Activated T-helper 1 cell treated with anti-CD3 and anti-CD28 coated beads, Interleukin-12 subunit alpha, Interleukin-12 subunit beta, Interleukin-2, Interleukin-4 antibody, amounts not matched to agents 30 ng/mL and 10 ng/mL and 1 ng/mL, durations not matched to agents 14 hours and 24 hours and 36 hours (primary cell): ENCODE measurements at regions not wholly inside any gene's neighbourhood (a gene's known extent, or its start where the extent isn't known, plus 50 kb on each side); places are given as distances from the start of the nearest gene placed in this dataset.
"Not testable (repeated sequence)": the region's sequence is repeated elsewhere in the genome, so short reads cannot be mapped to it uniquely, and the experiment has no call there.

Experiments used
- DNase-seq: peaks from one replicate; pipeline ENCODE4 v3.0.0; 2021; ENCODE audit warnings: low spot score
- H3K27ac Mint-ChIP-seq: one replicate; pipeline ENCODE4 v1.8.0; 2021; ENCODE audit warnings: mild to moderate bottlenecking, mixed read lengths
- H3K27me3 Mint-ChIP-seq: one replicate; pipeline ENCODE4 v1.8.0; 2022; ENCODE audit warnings: mild to moderate bottlenecking, moderate library complexity, mixed read lengths; ENCODE audit not compliant: insufficient read depth
- H3K36me3 Mint-ChIP-seq: one replicate; pipeline ENCODE4 v1.8.0; 2021; ENCODE audit warnings: low read depth, mixed read lengths
- H3K4me1 Mint-ChIP-seq: one replicate; pipeline ENCODE4 v1.8.0; 2021; ENCODE audit warnings: low read depth, mixed read lengths
- H3K4me3 Mint-ChIP-seq: one replicate; pipeline ENCODE4 v1.8.0; 2021; ENCODE audit warnings: mild to moderate bottlenecking, moderate library complexity, mixed read lengths
- H3K9me3 Mint-ChIP-seq: one replicate; pipeline ENCODE4 v1.8.0; 2021; ENCODE audit warnings: mixed read lengths
- intact Hi-C: fragments of 100-400 bp; cut with micrococcal nuclease; formaldehyde crosslinking; loops from one replicate; pipeline ENCODE4 v1.15.1; 2024

DNA sequence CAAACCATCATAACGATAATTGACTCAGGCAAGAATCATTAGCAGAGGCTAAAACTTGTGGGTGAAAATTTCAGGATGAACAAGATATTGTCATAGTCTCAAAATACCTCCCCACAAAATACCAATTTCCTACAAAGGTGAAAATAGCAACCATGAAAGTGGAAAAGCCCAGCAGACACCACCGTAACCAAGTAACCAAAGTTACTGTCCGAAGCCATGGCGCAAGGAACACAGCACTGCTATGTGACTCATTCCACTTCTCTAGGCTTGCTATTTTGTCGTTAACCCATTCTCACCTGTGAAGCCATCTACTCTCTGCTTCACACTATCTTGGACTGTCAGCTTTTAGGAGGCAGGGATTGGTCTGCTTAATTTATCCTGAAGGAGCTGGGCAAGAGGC, 113.8 kb upstream of the CACUL1 start:
- Mint-ChIP-seq H3K36me3 (no peaks in the 10 kb centered on the region), H3K9me3 (no peaks in the 10 kb centered on the region), H3K4me3 (no peak overlapping the region), H3K4me1 (no peaks in the 10 kb centered on the region), H3K27ac (no peak overlapping the region), H3K27me3 (peaks cover 7% of the 10 kb centered on the region)
- intact Hi-C loops: no loop called here
- no peak for DNase-seq

DNA sequence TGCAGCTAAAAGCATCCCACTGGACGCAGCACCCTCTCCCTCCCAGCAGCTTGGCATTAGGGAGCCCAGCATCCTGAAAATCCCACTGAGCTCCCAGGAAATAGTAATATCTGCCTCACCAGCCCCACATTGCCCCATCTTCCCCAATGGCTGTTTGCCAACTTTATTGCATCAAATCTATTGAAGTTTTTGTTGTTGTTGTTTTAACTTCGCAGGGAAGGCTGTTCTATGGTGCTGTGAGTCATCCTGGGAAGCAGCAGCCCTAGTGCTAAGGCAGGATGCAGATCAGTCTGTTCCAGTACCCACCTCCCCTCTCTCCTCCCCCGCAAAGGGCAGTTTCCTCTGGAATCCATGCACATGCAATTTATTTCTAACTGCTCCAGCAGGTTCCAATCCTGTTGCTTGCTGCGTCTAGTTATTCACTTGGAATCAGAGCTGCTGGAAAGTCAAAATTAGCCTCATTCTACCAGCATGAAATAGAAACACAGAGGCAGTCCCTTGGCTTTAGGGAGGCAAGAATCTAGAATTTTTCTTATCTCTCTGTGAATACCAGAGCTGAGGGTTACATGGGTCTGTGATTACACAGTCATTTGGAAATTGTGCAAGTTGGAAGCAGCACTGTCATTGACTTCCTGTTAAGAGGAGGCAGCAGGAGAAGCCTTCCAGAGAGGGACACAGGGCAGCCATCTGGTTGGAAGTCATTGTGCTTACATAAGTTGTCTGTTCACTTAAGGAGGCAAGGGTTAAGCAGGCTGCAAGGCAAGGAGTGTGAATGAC, 115.9 kb upstream of the CACUL1 start:
- Mint-ChIP-seq H3K27me3 (peaks cover 7% of the 10 kb centered on the region), H3K27ac (no peak overlapping the region), H3K9me3 (no peaks in the 10 kb centered on the region), H3K4me3 (no peak overlapping the region), H3K36me3 (no peaks in the 10 kb centered on the region), H3K4me1 (no peaks in the 10 kb centered on the region)
- intact Hi-C loops: no loop called here
- no peak for DNase-seq

DNA sequence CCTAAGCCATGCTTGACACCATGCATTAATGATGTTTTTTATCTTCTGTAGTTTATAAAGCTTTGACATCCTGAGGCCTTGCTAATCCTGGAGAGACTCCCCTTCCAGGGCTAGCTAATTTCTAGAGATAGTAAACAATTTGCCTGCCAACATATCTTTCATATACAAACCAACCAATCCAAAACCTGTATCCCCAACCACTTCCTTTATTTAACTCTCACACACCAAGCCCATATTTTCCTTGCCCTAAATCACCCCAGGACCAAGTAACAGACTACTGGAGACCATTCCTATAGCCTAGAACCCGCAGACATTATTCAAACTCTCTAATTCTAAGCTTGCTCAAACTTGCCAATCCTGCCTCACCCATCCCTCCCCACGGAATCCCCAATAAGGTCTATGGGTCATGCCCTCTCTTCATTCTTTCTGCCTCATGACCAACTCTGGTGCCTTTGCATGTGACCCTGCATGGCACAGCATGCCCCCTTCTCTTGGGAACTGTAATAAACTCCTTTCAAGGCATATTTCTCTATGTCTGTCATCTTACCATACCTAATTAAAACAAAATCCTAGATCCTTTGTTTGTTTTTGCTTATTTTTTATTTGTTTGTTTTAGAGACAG, 116.6 kb upstream of the CACUL1 start:
- Mint-ChIP-seq H3K4me1 (no peaks in the 10 kb centered on the region), H3K36me3 (no peaks in the 10 kb centered on the region), H3K27me3 (peaks cover 4% of the 10 kb centered on the region), H3K27ac (no peak overlapping the region), H3K4me3 (no peak overlapping the region), H3K9me3 (no peaks in the 10 kb centered on the region)
- no peak for DNase-seq
- intact Hi-C loops: no loop called here

DNA sequence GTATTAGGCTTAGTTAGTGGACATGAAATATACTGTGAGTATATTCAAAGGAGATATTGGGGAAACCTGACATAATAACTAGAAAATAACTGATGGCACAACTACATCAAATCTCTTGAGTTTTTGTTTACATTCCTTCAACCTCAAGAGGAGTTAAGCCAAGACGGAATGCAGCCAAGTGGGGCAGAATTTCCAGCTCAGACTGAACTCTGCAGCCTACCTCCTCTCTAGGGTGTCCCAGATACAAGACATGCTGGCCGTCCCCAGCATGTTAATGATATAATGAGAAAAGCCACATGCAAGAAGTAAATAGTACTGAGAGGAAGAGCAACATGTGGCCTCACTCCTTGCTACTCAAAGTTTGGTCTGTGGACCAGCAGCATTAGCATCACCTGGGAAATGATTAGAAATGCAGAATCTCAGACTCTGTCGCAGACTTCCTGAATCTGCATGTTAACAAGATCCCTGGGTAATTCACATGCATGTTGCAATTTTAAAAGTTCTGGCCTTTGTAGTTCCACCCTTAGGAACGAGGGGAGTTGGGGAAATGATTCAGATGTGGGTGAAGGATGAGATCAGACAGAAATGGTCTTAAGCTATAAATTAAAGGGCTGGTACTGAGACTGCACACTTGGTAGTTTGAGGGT, 118.4 kb upstream of the CACUL1 start:
- Mint-ChIP-seq H3K36me3 (no peaks in the 10 kb centered on the region), H3K27me3 (peaks cover 5% of the 10 kb centered on the region), H3K9me3 (no peaks in the 10 kb centered on the region), H3K4me1 (no peaks in the 10 kb centered on the region), H3K4me3 (no peak overlapping the region), H3K27ac (no peak overlapping the region)
- DNase-seq: no peak
- intact Hi-C loops: no loop called here

DNA sequence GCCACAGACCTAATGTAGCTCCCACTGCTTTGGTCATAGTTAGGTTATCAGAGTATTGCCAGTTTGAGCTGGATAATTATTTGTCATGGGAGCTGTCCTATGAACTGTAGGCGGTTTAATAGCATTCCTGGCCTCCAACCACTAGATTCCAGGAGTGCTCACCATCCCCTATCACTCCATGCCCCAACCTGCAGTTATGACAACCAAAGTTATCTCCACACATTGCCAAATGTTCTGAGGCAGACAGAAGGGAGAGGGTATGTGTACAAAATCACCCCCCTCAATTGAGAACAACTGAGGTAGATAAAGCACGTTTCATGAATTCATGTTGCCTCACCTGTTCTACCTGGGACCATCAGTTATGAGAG, 119.0 kb upstream of the CACUL1 start:
- Mint-ChIP-seq H3K4me3 (no peak overlapping the region), H3K4me1 (no peaks in the 10 kb centered on the region), H3K27ac (no peak overlapping the region), H3K36me3 (no peaks in the 10 kb centered on the region), H3K9me3 (no peaks in the 10 kb centered on the region), H3K27me3 (peaks cover 5% of the 10 kb centered on the region)
- intact Hi-C loops: no loop called here
- DNase-seq: no peak

DNA sequence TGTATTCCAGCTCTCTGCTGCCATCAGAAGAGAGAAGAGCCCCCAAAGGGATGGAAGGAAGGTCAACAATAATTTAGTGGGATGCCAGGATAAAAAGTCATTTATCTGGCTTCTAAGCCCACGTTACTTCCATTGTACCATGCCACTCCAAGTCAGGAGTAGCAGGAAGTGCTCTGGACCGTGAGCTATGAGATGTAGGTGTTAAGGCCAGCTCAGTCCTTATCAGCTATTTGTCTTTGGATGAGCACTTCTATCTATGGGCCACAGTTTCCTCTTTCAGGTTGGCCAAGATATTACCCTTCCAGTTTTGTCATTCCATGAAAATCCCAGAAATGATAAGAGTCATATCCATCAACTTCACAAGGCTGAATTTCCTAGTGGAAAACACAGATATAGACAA, 119.4 kb upstream of the CACUL1 start:
- no peaks in the 10 kb centered on the region for H3K4me1 Mint-ChIP-seq
- no peak overlapping the region for H3K27ac Mint-ChIP-seq
- intact Hi-C loops: no loop called here
- DNase-seq: no peak
- H3K36me3 Mint-ChIP-seq: no peaks in the 10 kb centered on the region
- peaks cover 5% of the 10 kb centered on the region for H3K27me3 Mint-ChIP-seq
- no peaks in the 10 kb centered on the region for H3K9me3 Mint-ChIP-seq
- no peak overlapping the region for H3K4me3 Mint-ChIP-seq

DNA sequence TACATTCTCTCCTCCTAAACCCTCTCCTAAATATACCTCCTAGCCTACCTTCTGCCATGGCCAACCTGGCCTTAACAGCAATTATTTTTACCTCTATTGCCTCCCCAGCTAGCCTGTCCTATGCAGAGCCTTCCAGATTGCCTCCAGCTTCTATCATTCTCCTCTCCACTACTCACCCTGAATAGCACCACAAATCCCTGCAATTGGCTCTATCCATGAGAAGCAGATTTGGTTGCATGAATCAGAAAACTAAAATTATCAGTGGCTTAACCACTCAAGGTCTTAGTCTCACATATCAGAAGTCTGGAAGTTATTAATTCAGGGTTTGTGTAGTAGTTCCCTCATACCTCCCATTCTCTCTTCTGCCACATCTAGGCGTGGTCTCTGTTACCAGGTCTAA, 120.3 kb upstream of the CACUL1 start:
- no peak for DNase-seq
- Mint-ChIP-seq H3K4me1 (no peaks in the 10 kb centered on the region), H3K9me3 (no peaks in the 10 kb centered on the region), H3K4me3 (no peak overlapping the region), H3K27ac (no peak overlapping the region), H3K27me3 (peaks cover 5% of the 10 kb centered on the region), H3K36me3 (no peaks in the 10 kb centered on the region)
- intact Hi-C loops: no loop called here

DNA sequence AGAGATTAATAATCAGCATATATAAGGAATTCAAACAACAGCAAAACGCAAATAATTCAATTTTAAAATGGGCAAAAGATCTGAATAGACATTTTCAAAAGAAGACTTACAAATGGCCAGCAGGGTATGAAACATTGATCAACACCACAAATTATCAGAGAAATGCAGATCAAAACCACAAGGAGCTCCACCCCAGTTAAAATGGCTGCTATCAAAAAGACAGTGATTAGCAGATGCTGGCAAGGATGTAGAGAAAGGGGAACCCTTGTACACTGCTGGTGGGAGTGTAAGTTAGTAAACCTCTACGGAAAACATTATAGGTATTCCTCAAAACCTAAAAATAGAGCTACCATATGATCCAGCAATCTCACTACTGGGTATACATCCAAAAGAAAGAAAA, 128.0 kb upstream of the CACUL1 start:
- peaks cover 15% of the 10 kb centered on the region for H3K27me3 Mint-ChIP-seq
- intact Hi-C loops: no loop called here
- no peaks in the 10 kb centered on the region for H3K36me3 Mint-ChIP-seq
- no peak overlapping the region for H3K27ac Mint-ChIP-seq
- H3K4me3 Mint-ChIP-seq: no peak overlapping the region
- no peaks in the 10 kb centered on the region for H3K9me3 Mint-ChIP-seq
- DNase-seq: no peak
- no peaks in the 10 kb centered on the region for H3K4me1 Mint-ChIP-seq

DNA sequence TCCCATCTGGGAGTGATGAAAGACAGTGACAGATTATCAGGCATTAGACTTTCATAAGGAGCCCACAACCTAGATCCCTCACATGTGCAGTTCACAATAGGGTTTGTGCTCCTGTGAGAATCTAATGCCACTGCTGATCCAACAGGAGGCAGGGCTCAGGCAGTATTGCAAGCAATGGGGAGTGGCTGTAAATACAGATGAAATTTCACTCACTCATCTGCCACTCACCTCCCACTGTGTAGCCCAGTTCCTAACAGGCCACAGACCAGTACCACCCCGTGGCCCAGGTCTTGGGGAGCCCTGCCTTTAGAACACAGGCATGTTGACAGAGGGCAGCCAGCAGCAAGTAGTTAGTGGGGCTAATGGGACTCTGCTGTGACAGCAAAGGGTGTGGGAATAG, 137.3 kb upstream of the NANOS1 start:
- Mint-ChIP-seq H3K9me3 (no peaks in the 10 kb centered on the region), H3K27me3 (no peaks in the 10 kb centered on the region), H3K27ac (no peak overlapping the region), H3K4me1 (no peaks in the 10 kb centered on the region), H3K36me3 (no peaks in the 10 kb centered on the region), H3K4me3 (no peak overlapping the region)
- intact Hi-C loops: no loop called here
- DNase-seq: no peak

DNA sequence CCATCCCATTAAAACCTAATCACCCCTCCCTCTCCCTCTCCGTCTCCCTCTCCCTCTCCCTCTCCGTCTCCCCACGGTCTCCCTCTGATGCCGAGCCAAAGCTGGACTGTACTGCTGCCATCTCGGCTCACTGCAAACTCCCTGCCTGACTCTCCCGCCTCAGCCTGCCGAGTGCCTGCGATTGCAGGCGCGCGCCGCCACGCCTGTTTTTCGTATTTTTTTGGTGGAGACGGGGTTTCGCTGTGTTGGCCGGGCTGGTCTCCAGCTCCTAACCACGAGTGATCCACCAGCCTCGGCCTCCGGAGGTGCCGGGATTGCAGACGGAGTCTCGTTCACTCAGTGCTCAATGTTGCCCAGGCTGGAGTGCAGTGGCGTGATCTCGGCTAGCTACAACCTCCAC, 134.6 kb upstream of the NANOS1 start:
- DNase-seq: not testable (repeated sequence)

DNA sequence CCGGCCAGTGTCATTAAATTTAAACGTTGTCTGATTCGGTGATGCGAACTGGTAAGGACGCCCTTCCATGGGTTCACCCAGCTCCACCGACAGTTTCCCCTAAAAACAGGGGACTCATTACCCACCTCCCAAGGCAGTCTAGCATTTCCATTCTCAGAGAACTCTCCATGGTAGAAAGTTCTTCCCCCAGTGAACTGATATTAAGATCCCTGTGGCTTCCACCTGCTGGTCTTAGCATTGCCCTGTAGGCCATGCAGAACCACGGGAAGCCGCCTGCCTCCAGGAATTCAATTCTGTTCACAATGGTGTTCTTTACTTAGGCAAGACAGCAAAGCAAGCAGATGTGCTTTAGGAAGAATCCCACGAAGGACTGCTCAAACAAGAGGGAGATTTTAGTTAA, 128.9 kb upstream of the NANOS1 start:
- intact Hi-C loops: no loop called here
- no peaks in the 10 kb centered on the region for H3K36me3 Mint-ChIP-seq
- no peaks in the 10 kb centered on the region for H3K9me3 Mint-ChIP-seq
- H3K27ac Mint-ChIP-seq: no peak overlapping the region
- no peak overlapping the region for H3K4me3 Mint-ChIP-seq
- H3K4me1 Mint-ChIP-seq: no peaks in the 10 kb centered on the region
- DNase-seq: no peak
- H3K27me3 Mint-ChIP-seq: no peaks in the 10 kb centered on the region

More for the DNA sequence above, 134.6 kb upstream of the NANOS1 start:
- H3K36me3 Mint-ChIP-seq, intact Hi-C loops, H3K27me3 Mint-ChIP-seq, H3K4me1 Mint-ChIP-seq, H3K27ac Mint-ChIP-seq, H3K9me3 Mint-ChIP-seq, H3K4me3 Mint-ChIP-seq: not testable (repeated sequence)

DNA sequence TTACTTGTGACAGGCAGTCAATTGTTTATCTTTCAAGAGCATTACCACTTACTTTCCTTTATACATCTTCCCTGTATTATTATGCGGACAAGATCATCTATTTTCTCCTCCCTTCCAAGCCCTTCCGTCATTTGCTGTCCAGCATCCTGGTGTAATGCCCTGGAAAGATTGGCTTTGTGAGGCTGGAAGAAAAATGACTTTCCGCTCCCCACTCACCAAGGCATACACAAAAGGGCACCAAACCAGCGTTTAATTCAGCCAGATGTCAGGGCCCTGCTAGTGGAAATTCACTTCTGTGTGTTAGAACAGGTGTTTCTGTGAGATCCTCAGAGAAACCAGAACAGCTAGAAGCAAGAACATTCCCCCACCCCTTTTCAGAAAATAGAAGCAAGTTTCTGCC, 128.1 kb upstream of the NANOS1 start:
- intact Hi-C loops: no loop called here
- H3K4me3 Mint-ChIP-seq: no peak overlapping the region

DNA sequence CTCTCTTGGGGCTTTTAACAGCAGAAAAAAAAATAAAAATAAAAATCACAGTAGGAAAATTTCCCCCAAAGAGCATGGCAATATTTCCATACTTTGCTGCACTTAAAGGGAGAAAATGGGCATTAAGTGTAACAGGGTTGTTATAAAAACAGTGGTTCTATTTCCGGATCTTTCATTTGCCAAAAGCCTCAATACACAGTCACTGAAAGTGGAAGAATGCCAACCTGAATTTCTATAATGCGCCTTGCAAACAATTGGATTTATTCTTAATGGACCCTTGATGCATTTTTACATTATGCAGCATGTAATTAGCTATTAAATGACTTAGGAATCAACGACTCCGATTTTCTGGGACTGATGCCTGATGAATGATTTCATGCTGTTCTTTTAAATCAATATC, 127.6 kb upstream of the NANOS1 start:
- Mint-ChIP-seq H3K4me1 (no peaks in the 10 kb centered on the region), H3K27me3 (no peaks in the 10 kb centered on the region), H3K27ac (no peak overlapping the region), H3K36me3 (no peaks in the 10 kb centered on the region), H3K9me3 (peaks cover 3% of the 10 kb centered on the region), H3K4me3 (no peak overlapping the region)
- intact Hi-C loops: no loop called here
- no peak for DNase-seq

More for the DNA sequence above, 128.1 kb upstream of the NANOS1 start:
- no peaks in the 10 kb centered on the region for H3K4me1 Mint-ChIP-seq
- H3K27ac Mint-ChIP-seq: no peak overlapping the region
- DNase-seq: no peak
- peaks cover 3% of the 10 kb centered on the region for H3K9me3 Mint-ChIP-seq
- H3K36me3 Mint-ChIP-seq: no peaks in the 10 kb centered on the region
- H3K27me3 Mint-ChIP-seq: no peaks in the 10 kb centered on the region
